Inflammatory macrophage treated with lipopolysaccharide for 1 hour (primary cell): ENCODE measurements at regions not wholly inside any gene's neighbourhood (a gene's known extent, or its start where the extent isn't known, plus 50 kb on each side); places are given as distances from the start of the nearest gene placed in this dataset.
"Not testable (repeated sequence)": the region's sequence is repeated elsewhere in the genome, so short reads cannot be mapped to it uniquely, and the experiment has no call there.

Experiments used
- DNase-seq, 2 donors: peaks; one replicate each; pipeline ENCODE4 v3.0.0-alpha.2; 2020 to 2022

- no peak for DNase-seq
Measured at GRCh38 chr4:175282407-175282806, 364.2 kb downstream of the ADAM29 start.

GRCh38 chr4:175290401-175290800, 372.2 kb downstream of the ADAM29 start:
- no peak for DNase-seq

GRCh38 chr4:175297965-175298565, 379.9 kb downstream of the ADAM29 start:
- DNase-seq, result no peak

- no peak for DNase-seq
Measured at GRCh38 chr4:175306436-175306835, 388.3 kb downstream of the ADAM29 start.

- no peak for DNase-seq
Measured at GRCh38 chr4:175307326-175307725, 389.2 kb downstream of the ADAM29 start.

GRCh38 chr4:175308236-175308635, 390.1 kb downstream of the ADAM29 start:
- no peak for DNase-seq

- no peak for DNase-seq
Measured at GRCh38 chr4:175309041-175309440, 390.9 kb downstream of the ADAM29 start.

GRCh38 chr4:175325230-175325629, 407.1 kb downstream of the ADAM29 start:
- DNase-seq, result no peak

- DNase-seq, result no peak
Measured at GRCh38 chr4:175326796-175327195, 408.6 kb downstream of the ADAM29 start.

- DNase-seq, result no peak
Measured at GRCh38 chr4:175330236-175330635, 412.1 kb downstream of the ADAM29 start.

GRCh38 chr4:175330652-175331051, 412.5 kb downstream of the ADAM29 start:
- DNase-seq, result no peak

GRCh38 chr4:175335331-175335730, 417.2 kb downstream of the ADAM29 start:
- DNase-seq, result no peak

GRCh38 chr4:175336570-175336969, 418.4 kb downstream of the ADAM29 start:
- not testable (repeated sequence) for DNase-seq

GRCh38 chr4:175339100-175339707, 421.0 kb downstream of the ADAM29 start:
- no peak for DNase-seq

- DNase-seq, result no peak
Measured at GRCh38 chr4:175341203-175341755, 423.1 kb downstream of the ADAM29 start.

GRCh38 chr4:175346376-175346775, 428.2 kb downstream of the ADAM29 start:
- DNase-seq, result no peak

- no peak for DNase-seq
Measured at GRCh38 chr4:175350246-175350645, 432.1 kb downstream of the ADAM29 start.

- DNase-seq, result no peak
Measured at GRCh38 chr4:175351473-175351872, 433.3 kb downstream of the ADAM29 start.

GRCh38 chr4:175369087-175369486, 443.0 kb downstream of the GPM6A start:
- DNase-seq, result no peak

- no peak for DNase-seq
Measured at GRCh38 chr4:175371091-175371490, 441.0 kb downstream of the GPM6A start.

- no peak for DNase-seq
Measured at GRCh38 chr4:175373031-175373430, 439.0 kb downstream of the GPM6A start.

GRCh38 chr4:175374459-175374858, 437.6 kb downstream of the GPM6A start:
- no peak for DNase-seq

GRCh38 chr4:175376287-175376977, 435.6 kb downstream of the GPM6A start:
- DNase-seq, result no peak

GRCh38 chr4:175377203-175377602, 434.9 kb downstream of the GPM6A start:
- no peak for DNase-seq
